Loucy (cell line): ENCODE measurements at regions not wholly inside any gene's neighbourhood (a gene's known extent, or its start where the extent isn't known, plus 50 kb on each side); places are given as distances from the start of the nearest gene placed in this dataset.

Experiments
- CTCF ChIP-seq: fragments of 200-600 bp; sonication (generic); conservative IDR thresholded peaks from 2 replicates; pipeline ENCODE4 v1.5.1; 2014; ENCODE audit warnings: mild to moderate bottlenecking, antibody characterized with exemption, low read length
- EZH2phosphoT487 ChIP-seq: fragments of 200-600 bp; IDR thresholded peaks from 2 replicates; pipeline ENCODE4 v1.6.1; 2018; ENCODE audit warnings: antibody characterized with exemption, mild to moderate bottlenecking, moderate library complexity, borderline replicate concordance

GRCh38 chr4:124030147-124030546 is 633.6 kb downstream of the SPRY1 start:
- TF ChIP-seq CTCF (no peak), EZH2phosphoT487 (no peak)
